IMR-90 (cell line): ENCODE measurements at regions not wholly inside any gene's neighbourhood (a gene's known extent, or its start where the extent isn't known, plus 50 kb on each side); places are given as distances from the start of the nearest gene placed in this dataset.

Source experiments
- CEBPB ChIP-seq: IDR thresholded peaks from 2 replicates; pipeline ENCODE4 v1.6.1; 2012; ENCODE audit warnings: low read depth, low read length, improper control_type of control experiment
- CTCF ChIP-seq: conservative IDR thresholded peaks from 2 replicates; pipeline ENCODE4 v1.5.1; 2012; ENCODE audit warnings: mild to moderate bottlenecking, low read depth, low read length, improper control_type of control experiment
- FOS ChIP-seq: fragments of 150-350 bp; IDR thresholded peaks from 2 replicates; pipeline ENCODE4 v1.6.1; 2016; ENCODE audit warnings: low read depth, low read length
- MXI1 ChIP-seq: IDR thresholded peaks from 2 replicates; pipeline ENCODE4 v1.6.1; 2012; ENCODE audit warnings: low read depth, mild to moderate bottlenecking, low read length, moderate library complexity, borderline replicate concordance
- NFE2L2 ChIP-seq: fragments of 150-350 bp; IDR thresholded peaks from 2 replicates; pipeline ENCODE4 v1.6.1; 2016; ENCODE audit warnings: low read depth, mild to moderate bottlenecking, low read length
- POLR2A ChIP-seq: IDR thresholded peaks from 2 replicates; pipeline ENCODE4 v1.6.1; 2012; ENCODE audit warnings: mild to moderate bottlenecking, low read depth, low read length
- RAD21 ChIP-seq: IDR thresholded peaks from 2 replicates; pipeline ENCODE4 v1.6.1; 2012; ENCODE audit warnings: low read length, improper control_type of control experiment
- RFX5 ChIP-seq: IDR thresholded peaks from 2 replicates; pipeline ENCODE4 v1.8.0; 2012; ENCODE audit warnings: low read depth, mild to moderate bottlenecking, low read length, moderate library complexity

- no peak for TF ChIP-seq CTCF
- TF ChIP-seq POLR2A = no peak
- TF ChIP-seq CEBPB = no peak
- no peak for TF ChIP-seq NFE2L2
- TF ChIP-seq RFX5 = no peak
- TF ChIP-seq MXI1 = no peak
- no peak for TF ChIP-seq RAD21
- TF ChIP-seq FOS = no peak
Measured at GRCh38 chr12:85653731-85654455, 182.3 kb downstream of the RASSF9 start.
